Naive thymus-derived CD4-positive, alpha-beta T cell (primary cell): ENCODE measurements at regions not wholly inside any gene's neighbourhood (a gene's known extent, or its start where the extent isn't known, plus 50 kb on each side); places are given as distances from the start of the nearest gene placed in this dataset.
"Not testable (repeated sequence)": the region's sequence is repeated elsewhere in the genome, so short reads cannot be mapped to it uniquely, and the experiment has no call there.

Experiments used
- ATAC-seq: fragments of 150-1000 bp; cut with Tn5 transposase; 2 replicates; pipeline ENCODE4 v1.10.0; 2021; ENCODE audit warnings: mild to moderate bottlenecking, moderate library complexity
- CTCF ChIA-PET: fragments of 350-600 bp; sonication (Branson Sonifier 250); formaldehyde crosslinking; loops from one replicate; lab custom pipeline; 2021; ENCODE audit warnings: antibody characterized with exemption; lab: Charles Lee
- POLR2A ChIA-PET: fragments of 350-600 bp; sonication (Branson Sonifier 250); formaldehyde crosslinking; loops from one replicate; lab custom pipeline; 2021; ENCODE audit warnings: antibody characterized with exemption, inconsistent platforms; lab: Charles Lee
- DNase-seq, 9 donors: peaks; one replicate each; pipeline versions ENCODE4 v3.0.0 to v3.0.0-alpha.2; 2020 to 2022; ENCODE audit warnings: mixed read lengths in 1 of 9
- H3K27ac ChIP-seq: one replicate; pipeline ENCODE4 v1.7.0; 2013; ENCODE audit warnings: mild to moderate bottlenecking, low read depth, low read length, moderate library complexity
- H3K27me3 ChIP-seq, 2 donors: one replicate each; pipeline ENCODE4 v1.7.0; 2013; ENCODE audit warnings: low read length in 2 of 2, mild to moderate bottlenecking in 2 of 2, moderate library complexity in 2 of 2; ENCODE audit not compliant: control insufficient read depth in 2 of 2, insufficient read depth in 2 of 2
- H3K36me3 ChIP-seq, 3 experiments: 1 replicate in 2 of 3; 2 replicates in 1 of 3; pipeline ENCODE4 v1.7.0; 2013; ENCODE audit warnings: low read length in 3 of 3, mild to moderate bottlenecking in 3 of 3, moderate library complexity in 1 of 3; ENCODE audit not compliant: insufficient read depth in 3 of 3, control insufficient read depth in 2 of 3
- H3K4me1 ChIP-seq, 2 donors: one replicate each; pipeline ENCODE4 v1.7.0; 2013; ENCODE audit warnings: low read length in 2 of 2, mild to moderate bottlenecking in 2 of 2, moderate library complexity in 1 of 2; ENCODE audit not compliant: control insufficient read depth in 2 of 2, insufficient read depth in 2 of 2
- H3K4me3 ChIP-seq: 2 replicates; pipeline ENCODE4 v1.7.0; 2013; ENCODE audit warnings: mild to moderate bottlenecking, low read length
- H3K9me3 ChIP-seq, 3 experiments: 1 replicate in 2 of 3; 2 replicates in 1 of 3; pipeline ENCODE4 v1.7.0; 2013; ENCODE audit warnings: low read length in 3 of 3; ENCODE audit not compliant: control insufficient read depth in 2 of 3
- H3K27ac Mint-ChIP-seq, 9 donors: one replicate each; pipeline ENCODE4 v1.8.0; 2020 to 2022; ENCODE audit warnings: mixed read lengths in 9 of 9, mild to moderate bottlenecking in 8 of 9, moderate library complexity in 5 of 9, inconsistent platforms in 2 of 9
- H3K27me3 Mint-ChIP-seq, 5 donors: one replicate each; pipeline ENCODE4 v1.8.0; 2021 to 2022; ENCODE audit warnings: mixed read lengths in 5 of 5, mild to moderate bottlenecking in 1 of 5
- H3K36me3 Mint-ChIP-seq, 5 donors: one replicate each; pipeline ENCODE4 v1.8.0; 2020 to 2022; ENCODE audit warnings: mixed read lengths in 5 of 5, mild to moderate bottlenecking in 3 of 5, inconsistent platforms in 1 of 5
- H3K4me1 Mint-ChIP-seq, 7 donors: one replicate each; pipeline ENCODE4 v1.8.0; 2020 to 2022; ENCODE audit warnings: mixed read lengths in 7 of 7, mild to moderate bottlenecking in 3 of 7, inconsistent platforms in 1 of 7
- H3K4me3 Mint-ChIP-seq, 10 donors: one replicate each; pipeline ENCODE4 v1.8.0; 2020 to 2022; ENCODE audit warnings: mild to moderate bottlenecking in 10 of 10, mixed read lengths in 10 of 10, moderate library complexity in 6 of 10, inconsistent platforms in 2 of 10
- H3K9me3 Mint-ChIP-seq, 11 donors: one replicate each; pipeline ENCODE4 v1.8.0; 2020 to 2022; ENCODE audit warnings: mixed read lengths in 11 of 11, mild to moderate bottlenecking in 4 of 11, inconsistent platforms in 1 of 11, moderate library complexity in 1 of 11
- intact Hi-C, 2 donors: fragments of 100-400 bp; cut with micrococcal nuclease; formaldehyde crosslinking; loops; one replicate each; pipeline ENCODE4 v1.15.1; 2023

DNA sequence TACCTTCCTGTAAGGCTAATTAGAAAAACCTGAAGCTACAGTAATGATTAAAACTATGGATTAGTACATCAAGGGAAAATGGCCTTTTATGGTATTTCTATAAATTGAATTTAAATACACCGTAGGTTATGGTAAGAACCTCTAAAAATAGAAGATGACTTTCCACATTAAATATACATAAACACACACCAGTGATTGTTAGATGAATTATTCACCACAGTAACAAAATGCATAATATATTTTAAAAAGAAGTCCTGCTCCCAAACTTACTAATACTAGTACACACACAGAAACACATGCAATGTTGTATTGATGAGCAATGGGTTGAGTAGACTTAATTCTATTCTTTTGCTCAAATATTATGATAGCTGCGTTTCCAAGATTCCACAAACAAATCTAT is 277.9 kb upstream of the ANKRD50 start:
- intact Hi-C loops, result no loop called here

DNA sequence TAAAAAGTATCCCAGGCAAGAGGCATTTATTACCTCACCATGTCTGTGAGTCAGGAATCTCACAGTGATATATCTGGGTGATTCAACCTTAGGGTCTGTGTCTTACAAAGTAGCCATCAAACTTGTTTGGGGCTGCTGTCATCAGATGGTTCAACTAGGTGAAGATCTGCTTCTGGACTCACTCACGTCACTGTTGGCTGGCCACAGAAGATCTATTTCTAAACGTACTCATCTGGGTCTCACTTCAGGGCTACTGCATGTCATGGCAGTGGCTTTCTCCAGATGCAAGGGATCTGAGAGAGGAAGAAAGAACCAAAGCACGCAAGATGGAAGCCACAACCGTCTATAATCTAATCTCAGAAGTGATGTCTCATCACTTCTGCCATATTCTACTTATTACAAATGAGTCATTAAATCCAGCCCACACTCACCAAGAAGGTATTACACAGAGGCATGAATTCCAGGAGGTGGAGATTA is 267.8 kb upstream of the ANKRD50 start:
- no peaks in the 10 kb centered on the region for H3K27me3 Mint-ChIP-seq

More for the DNA sequence above, 277.9 kb upstream of the ANKRD50 start:
- H3K4me1 Mint-ChIP-seq, result no peaks in the 10 kb centered on the region
- no peaks in the 10 kb centered on the region for H3K36me3 Mint-ChIP-seq
- no peaks in the 10 kb centered on the region for H3K27me3 ChIP-seq
- no peak overlapping the region for H3K4me3 Mint-ChIP-seq
- no peak for ATAC-seq
- no peak for DNase-seq
- H3K9me3 ChIP-seq, result no peaks in the 10 kb centered on the region
- no peaks in the 10 kb centered on the region for H3K4me1 ChIP-seq
- H3K27ac ChIP-seq, result no peak overlapping the region
- H3K36me3 ChIP-seq, result no peaks in the 10 kb centered on the region
- H3K4me3 ChIP-seq, result no peak overlapping the region
- H3K27ac Mint-ChIP-seq, result no peak overlapping the region
- POLR2A ChIA-PET, result no interaction called here
- no peaks in the 10 kb centered on the region for H3K27me3 Mint-ChIP-seq
- peaks cover 0 to 13% (median 0%) of the 10 kb centered on the region in 11 donors for H3K9me3 Mint-ChIP-seq
- CTCF ChIA-PET, result no interaction called here

DNA sequence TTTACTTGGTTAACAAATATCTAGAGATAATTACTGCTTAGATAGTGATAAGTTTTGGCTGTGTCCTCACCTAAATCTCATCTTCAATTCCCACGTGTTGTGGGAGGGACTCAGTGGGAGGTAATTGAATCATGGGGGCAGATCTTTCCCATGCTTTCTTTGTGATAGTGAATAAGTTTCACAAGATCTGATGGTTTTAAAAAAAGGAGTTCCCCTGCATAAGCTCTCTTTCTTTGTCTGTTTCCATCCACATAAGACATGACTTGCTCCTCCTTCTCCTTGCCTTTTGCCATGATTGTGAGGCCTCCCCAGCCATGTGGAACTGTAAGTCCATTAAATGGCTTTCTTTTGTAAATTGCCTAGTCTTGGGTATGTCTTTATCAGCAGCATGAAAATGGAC is 266.0 kb upstream of the ANKRD50 start:
- H3K4me1 Mint-ChIP-seq, POLR2A ChIA-PET, H3K27ac ChIP-seq, DNase-seq, ATAC-seq, H3K9me3 Mint-ChIP-seq, H3K4me1 ChIP-seq, H3K36me3 Mint-ChIP-seq, CTCF ChIA-PET, H3K9me3 ChIP-seq, H3K27me3 ChIP-seq, H3K27me3 Mint-ChIP-seq, H3K4me3 Mint-ChIP-seq, H3K27ac Mint-ChIP-seq, intact Hi-C loops, H3K4me3 ChIP-seq, H3K36me3 ChIP-seq: not testable (repeated sequence)

More for the DNA sequence above, 267.8 kb upstream of the ANKRD50 start:
- intact Hi-C loops, result no loop called here
- Mint-ChIP-seq H3K4me1 (no peaks in the 10 kb centered on the region), H3K27ac (no peak overlapping the region), H3K36me3 (no peaks in the 10 kb centered on the region), H3K9me3 (peaks cover 0 to 3% (median 0%) of the 10 kb centered on the region in 11 donors), H3K4me3 (no peak overlapping the region)
- Histone ChIP-seq H3K9me3 (no peaks in the 10 kb centered on the region), H3K4me1 (no peaks in the 10 kb centered on the region), H3K4me3 (no peak overlapping the region), H3K27me3 (no peaks in the 10 kb centered on the region), H3K27ac (no peak overlapping the region), H3K36me3 (no peaks in the 10 kb centered on the region)
- ATAC-seq (no peak), DNase-seq (no peak)
- ChIA-PET CTCF (no interaction called here), POLR2A (no interaction called here)

DNA sequence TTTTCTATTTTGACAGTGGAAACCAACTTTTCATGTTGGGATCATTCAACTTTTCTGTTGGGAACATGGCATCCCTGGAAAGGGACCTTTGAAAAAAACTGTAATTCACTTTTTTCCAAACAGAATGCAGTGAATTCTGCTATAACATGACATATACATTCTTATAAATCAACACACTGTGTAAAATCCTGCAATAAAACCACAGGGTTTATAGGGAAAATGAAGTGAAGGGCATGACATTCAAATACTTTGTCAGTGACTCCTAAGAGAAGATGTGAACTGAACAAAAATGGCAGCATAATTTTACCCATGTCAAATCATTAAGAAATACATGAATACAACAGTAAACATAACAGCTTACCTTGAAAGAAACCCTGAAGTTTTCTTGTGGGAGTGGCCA is 264.5 kb upstream of the ANKRD50 start:
- CTCF ChIA-PET, result no interaction called here
- Mint-ChIP-seq H3K27ac (no peak overlapping the region), H3K27me3 (no peaks in the 10 kb centered on the region), H3K4me1 (no peaks in the 10 kb centered on the region), H3K4me3 (no peak overlapping the region), H3K9me3 (peaks cover 0 to 3% (median 0%) of the 10 kb centered on the region in 11 donors), H3K36me3 (no peaks in the 10 kb centered on the region)
- H3K9me3 ChIP-seq, result no peaks in the 10 kb centered on the region
- DNase-seq (no peak), ATAC-seq (no peak)
- no peaks in the 10 kb centered on the region for H3K36me3 ChIP-seq
- H3K4me1 ChIP-seq, result no peaks in the 10 kb centered on the region
- POLR2A ChIA-PET, result no interaction called here
- intact Hi-C loops, result no loop called here
- no peaks in the 10 kb centered on the region for H3K27me3 ChIP-seq
- H3K4me3 ChIP-seq, result no peak overlapping the region
- H3K27ac ChIP-seq, result no peak overlapping the region

DNA sequence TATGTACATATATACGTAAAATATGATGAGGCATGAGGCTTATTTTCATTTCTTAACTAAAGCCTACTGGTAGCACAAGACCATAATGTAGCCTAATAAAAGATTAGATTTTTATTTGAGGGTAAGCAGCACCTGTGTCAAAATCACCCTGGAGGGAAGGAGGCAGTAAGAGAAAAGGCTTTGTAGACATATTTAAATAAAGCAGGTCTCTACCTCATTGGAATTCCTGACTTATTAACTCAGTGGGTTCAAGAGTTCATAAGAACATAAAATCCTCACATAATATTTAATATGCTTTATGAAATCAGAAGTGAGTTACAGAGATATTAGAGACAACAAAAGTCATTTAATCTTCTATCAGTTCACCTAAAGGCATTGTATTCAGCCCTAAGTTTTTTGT is 261.6 kb upstream of the ANKRD50 start:
- intact Hi-C loops, result no loop called here
- Histone ChIP-seq H3K27me3 (no peaks in the 10 kb centered on the region), H3K36me3 (no peaks in the 10 kb centered on the region), H3K4me1 (no peaks in the 10 kb centered on the region), H3K4me3 (no peak overlapping the region), H3K9me3 (no peaks in the 10 kb centered on the region), H3K27ac (no peak overlapping the region)
- no peak overlapping the region for H3K4me3 Mint-ChIP-seq
- no peaks in the 10 kb centered on the region for H3K4me1 Mint-ChIP-seq
- peaks cover 0 to 4% (median 0%) of the 10 kb centered on the region in 5 donors for H3K36me3 Mint-ChIP-seq
- H3K27me3 Mint-ChIP-seq, result no peaks in the 10 kb centered on the region
- POLR2A ChIA-PET, result no interaction called here
- CTCF ChIA-PET, result no interaction called here
- H3K9me3 Mint-ChIP-seq, result peaks cover 0 to 10% (median 2%) of the 10 kb centered on the region in 11 donors
- ATAC-seq (no peak), DNase-seq (no peak)
- H3K27ac Mint-ChIP-seq, result no peak overlapping the region

DNA sequence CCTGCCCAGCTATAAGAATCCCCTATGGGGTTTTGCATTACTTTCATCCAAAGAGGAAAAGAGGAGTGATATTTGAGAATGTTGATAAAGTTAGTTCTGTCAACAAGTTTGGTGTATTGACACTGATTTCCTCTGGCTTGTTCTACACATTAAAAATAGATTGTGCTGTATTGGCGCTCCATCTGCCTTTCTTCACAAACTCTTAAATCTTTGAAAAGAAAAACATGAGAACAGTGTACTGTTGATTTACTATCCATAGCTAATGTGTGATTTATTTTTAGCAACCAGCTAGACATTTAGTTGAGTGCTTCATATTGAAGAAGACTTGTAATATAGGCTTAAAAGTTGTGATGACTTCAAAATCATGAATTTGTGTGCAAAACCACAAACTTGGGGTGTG is 261.2 kb upstream of the ANKRD50 start:
- Mint-ChIP-seq H3K4me1 (no peaks in the 10 kb centered on the region), H3K9me3 (peaks cover 0 to 10% (median 2%) of the 10 kb centered on the region in 11 donors), H3K4me3 (no peak overlapping the region), H3K27ac (no peak overlapping the region), H3K36me3 (peaks cover 0 to 4% (median 0%) of the 10 kb centered on the region in 5 donors), H3K27me3 (no peaks in the 10 kb centered on the region)
- ChIA-PET POLR2A (no interaction called here), CTCF (no interaction called here)
- no peaks in the 10 kb centered on the region for H3K9me3 ChIP-seq
- no peak for ATAC-seq
- H3K27me3 ChIP-seq, result no peaks in the 10 kb centered on the region
- no peaks in the 10 kb centered on the region for H3K4me1 ChIP-seq
- DNase-seq, result no peak
- no peak overlapping the region for H3K4me3 ChIP-seq
- intact Hi-C loops, result no loop called here
- no peaks in the 10 kb centered on the region for H3K36me3 ChIP-seq
- no peak overlapping the region for H3K27ac ChIP-seq

DNA sequence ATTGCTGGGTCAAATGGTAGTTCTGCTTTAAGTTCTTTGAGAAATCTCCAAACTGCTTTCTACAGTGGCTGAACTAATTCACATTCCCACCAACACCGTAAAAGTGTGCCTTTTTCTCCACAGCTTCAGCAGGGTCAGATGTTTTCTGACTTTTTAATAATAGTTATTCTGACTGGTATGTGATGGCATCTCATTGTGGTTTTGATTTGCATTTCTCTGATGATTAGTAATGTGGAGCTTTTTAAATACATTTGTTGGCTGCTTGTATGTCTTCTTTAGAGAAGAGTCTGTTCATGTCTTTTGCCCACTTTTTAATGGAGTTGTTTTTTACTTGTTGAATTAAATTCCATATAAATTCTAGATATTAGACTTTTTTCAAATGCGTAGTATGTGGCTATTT is 257.5 kb upstream of the ANKRD50 start:
- POLR2A ChIA-PET, result no interaction called here
- H3K4me3 Mint-ChIP-seq, result no peak overlapping the region
- peaks cover 0 to 10% (median 0%) of the 10 kb centered on the region in 11 donors for H3K9me3 Mint-ChIP-seq
- H3K4me1 Mint-ChIP-seq, result no peaks in the 10 kb centered on the region
- Histone ChIP-seq H3K27ac (no peak overlapping the region), H3K9me3 (no peaks in the 10 kb centered on the region), H3K4me3 (no peak overlapping the region), H3K36me3 (no peaks in the 10 kb centered on the region), H3K4me1 (no peaks in the 10 kb centered on the region), H3K27me3 (no peaks in the 10 kb centered on the region)
- intact Hi-C loops, result no loop called here
- peaks cover 0 to 4% (median 0%) of the 10 kb centered on the region in 5 donors for H3K36me3 Mint-ChIP-seq
- no peak overlapping the region for H3K27ac Mint-ChIP-seq
- ATAC-seq (no peak), DNase-seq (no peak)
- CTCF ChIA-PET, result no interaction called here
- H3K27me3 Mint-ChIP-seq, result no peaks in the 10 kb centered on the region
